Islet precursor cell (in vitro differentiated cells): ENCODE measurements at regions not wholly inside any gene's neighbourhood (a gene's known extent, or its start where the extent isn't known, plus 50 kb on each side); places are given as distances from the start of the nearest gene placed in this dataset.

Source experiments
- DNase-seq: peaks from one replicate; pipeline ENCODE4 v3.0.0-alpha.2; 2018

DNA sequence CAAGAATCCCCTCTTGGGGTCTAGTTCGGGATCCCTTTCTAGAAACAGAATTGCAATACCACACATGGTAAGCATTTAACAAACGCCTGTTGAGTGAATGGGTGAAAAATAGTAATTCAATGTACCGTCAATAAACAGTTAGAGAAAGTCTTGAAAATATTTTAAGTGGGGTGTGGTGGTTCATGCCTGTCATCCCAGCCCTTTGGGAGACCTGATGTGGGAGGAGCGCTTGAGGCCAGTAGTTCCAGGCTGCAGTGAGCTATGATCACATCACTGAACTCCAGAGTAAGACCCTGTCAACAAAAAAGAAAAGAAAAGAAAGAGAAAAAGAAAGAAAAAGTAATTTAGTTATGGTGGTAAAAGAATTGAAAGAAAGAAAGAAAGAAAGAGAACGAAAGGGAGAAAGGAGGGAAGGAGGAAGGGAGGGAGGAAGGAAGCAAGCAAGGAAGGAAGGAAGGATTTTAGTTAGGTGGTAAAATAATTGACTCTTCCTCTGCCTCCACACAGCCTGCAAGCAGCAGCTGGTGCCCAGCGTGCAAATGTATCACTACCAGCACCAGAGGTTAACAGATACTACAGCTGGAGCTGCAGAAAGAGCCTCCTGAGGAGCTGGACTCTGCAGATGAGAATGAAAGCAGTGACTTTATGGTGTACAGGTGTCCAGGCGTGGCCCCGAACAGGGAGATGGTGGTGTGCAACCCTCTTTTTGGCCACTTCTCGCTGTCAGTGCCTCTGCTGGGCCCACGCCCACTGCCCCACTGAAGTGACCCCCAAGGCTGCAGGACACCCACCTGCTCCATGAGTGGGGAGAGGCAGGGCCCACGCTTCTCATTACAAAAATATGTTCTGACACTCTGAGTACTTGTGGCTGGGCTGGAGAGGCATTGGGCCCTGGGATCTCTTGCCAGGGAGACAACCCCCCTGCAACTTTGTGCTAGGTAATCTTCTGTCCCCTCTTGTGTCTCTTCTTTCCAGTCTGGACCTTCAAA is 135.4 kb downstream of the BAMBI start:
- DNase-seq, result peak; percentile 35

- no peak for DNase-seq
Observed at GRCh38 chr10:28815681-28816080, 138.4 kb downstream of the BAMBI start.

GRCh38 chr10:28822719-28823464 is 145.6 kb downstream of the BAMBI start:
- peak; percentile 64 for DNase-seq

- DNase-seq, result no peak
Observed at GRCh38 chr10:28823501-28824075, 146.3 kb downstream of the BAMBI start.

DNA sequence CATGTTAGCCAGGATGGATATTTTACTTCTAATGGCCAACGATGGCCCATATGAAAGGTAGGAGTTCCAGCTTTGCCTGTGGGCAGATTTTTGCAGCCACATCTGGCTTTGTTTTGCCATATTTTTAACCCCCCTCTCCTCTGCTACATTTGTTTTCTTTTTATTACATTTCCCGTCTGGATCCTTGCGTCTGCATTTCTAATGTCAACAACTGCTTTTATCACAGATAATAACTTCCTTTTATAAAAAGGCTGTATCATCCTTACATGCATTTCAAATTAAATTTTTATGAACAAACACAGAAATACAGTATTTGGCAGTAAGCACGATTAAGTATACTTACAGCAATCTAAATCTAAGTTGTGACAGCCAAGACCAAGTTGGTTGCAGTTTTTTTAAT is 156.0 kb downstream of the BAMBI start:
- no peak for DNase-seq

DNA sequence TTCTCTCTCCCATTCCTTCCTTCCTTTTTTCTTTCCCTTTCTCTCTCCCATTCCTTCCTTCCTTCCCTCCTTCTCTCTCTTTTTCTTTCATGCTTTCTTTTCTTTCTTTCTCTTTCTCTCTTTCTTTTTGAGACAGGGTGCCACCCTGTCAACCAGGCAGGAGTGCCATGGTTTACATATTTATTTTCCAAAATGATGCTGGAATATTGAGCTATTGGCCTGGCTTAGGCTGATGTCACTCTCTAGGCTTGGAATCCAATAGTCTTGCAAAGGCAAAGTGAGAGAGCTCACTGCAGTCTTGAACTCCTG is 159.1 kb downstream of the BAMBI start:
- DNase-seq, result peak; percentile 4

- no peak for DNase-seq
Observed at GRCh38 chr10:28837613-28838390, 160.5 kb downstream of the BAMBI start.

GRCh38 chr10:28838908-28839307 is 161.6 kb downstream of the BAMBI start:
- DNase-seq, result peak; percentile 57

- DNase-seq, result peak; percentile 61
Observed at GRCh38 chr10:28839600-28840007, 162.3 kb downstream of the BAMBI start.

GRCh38 chr10:28840202-28840601 is 162.9 kb downstream of the BAMBI start:
- no peak for DNase-seq

GRCh38 chr10:28840971-28841370 is 163.7 kb downstream of the BAMBI start:
- DNase-seq, result no peak

GRCh38 chr10:28841625-28842024 is 164.3 kb downstream of the BAMBI start:
- DNase-seq, result no peak

- no peak for DNase-seq
Observed at GRCh38 chr10:28842321-28842720, 165.0 kb downstream of the BAMBI start.

DNA sequence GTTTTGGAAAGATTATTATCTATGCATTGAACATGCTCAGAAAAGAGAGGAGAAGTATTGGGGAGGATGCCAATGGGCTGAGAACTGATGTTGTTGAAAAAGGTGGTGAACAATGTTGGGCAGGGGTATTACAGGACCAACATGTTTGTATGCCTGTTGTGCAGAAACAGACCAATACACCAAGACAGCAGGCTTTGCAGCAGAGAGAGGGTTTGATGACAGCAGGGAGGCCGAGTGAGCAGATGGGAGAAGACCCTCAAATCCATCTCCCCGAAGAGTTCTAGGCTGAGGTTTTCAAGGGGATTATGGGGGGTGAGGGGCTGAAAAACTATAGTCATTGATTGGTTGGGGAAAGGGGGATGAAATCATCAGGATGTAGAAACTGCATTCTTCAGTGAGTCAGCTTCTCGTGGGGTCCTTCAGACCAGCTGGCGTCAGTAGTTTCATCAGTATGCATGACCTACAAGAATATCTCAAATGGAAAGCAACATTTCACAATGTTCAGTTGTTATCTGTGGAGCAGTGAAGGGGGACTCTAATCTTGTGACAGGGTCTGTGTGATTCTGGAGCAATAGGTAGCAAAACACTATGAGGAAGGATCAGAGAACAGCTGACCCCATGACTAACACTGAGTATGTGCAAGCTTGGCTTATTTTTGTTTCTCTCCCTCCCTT is 167.8 kb downstream of the BAMBI start:
- no peak for DNase-seq

GRCh38 chr10:28849309-28849708 is 172.0 kb downstream of the BAMBI start:
- no peak for DNase-seq

- DNase-seq, result no peak
Observed at GRCh38 chr10:28849821-28850220, 172.5 kb downstream of the BAMBI start.

GRCh38 chr10:28850784-28851183 is 173.5 kb downstream of the BAMBI start:
- no peak for DNase-seq

- DNase-seq, result no peak
Observed at GRCh38 chr10:28853195-28853594, 175.9 kb downstream of the BAMBI start.

- DNase-seq, result no peak
Observed at GRCh38 chr10:28857164-28857563, 179.8 kb downstream of the BAMBI start.

DNA sequence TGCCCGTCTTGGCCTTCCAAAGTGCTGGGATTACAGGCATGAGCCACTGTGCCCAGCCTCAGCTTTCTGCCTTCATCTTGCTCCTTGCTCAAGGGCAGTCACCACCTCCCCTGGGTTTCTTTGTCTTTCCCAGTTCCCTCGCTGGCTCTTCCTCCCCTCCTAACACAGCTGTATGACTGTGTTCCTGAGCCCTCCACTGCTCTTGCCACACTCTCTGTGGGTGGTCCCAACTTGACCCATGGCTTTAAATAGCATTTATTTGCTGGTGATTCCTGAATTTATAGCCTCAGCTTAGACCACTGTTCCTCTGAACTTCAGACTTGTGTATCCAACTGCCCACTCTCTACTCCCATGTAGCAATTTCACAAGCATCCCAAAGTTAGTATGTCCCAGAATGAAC is 181.3 kb downstream of the BAMBI start:
- DNase-seq, result peak; percentile 30

- no peak for DNase-seq
Observed at GRCh38 chr10:28859791-28860190, 182.5 kb downstream of the BAMBI start.

DNA sequence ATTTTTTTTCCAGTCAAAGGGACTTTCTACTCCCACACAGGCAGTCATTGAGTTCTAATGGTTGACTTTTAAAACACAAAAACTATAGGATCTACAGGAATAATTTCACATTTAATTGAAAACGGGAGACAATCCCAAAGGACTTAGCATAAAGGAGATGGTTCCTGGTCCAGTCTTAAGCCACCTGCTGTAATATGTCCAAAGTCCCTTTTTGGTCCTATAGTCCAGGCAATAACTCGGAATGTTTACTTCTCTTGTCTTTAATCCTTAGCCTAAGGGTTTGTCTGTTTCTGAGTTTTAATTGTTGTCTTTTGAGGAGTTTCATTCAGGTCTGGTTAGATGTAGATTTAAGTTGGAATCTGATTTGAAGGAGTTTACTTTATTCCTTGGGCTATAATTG is 184.9 kb downstream of the BAMBI start:
- no peak for DNase-seq
